Ishikawa (cell line): ENCODE measurements at regions not wholly inside any gene's neighbourhood (a gene's known extent, or its start where the extent isn't known, plus 50 kb on each side); places are given as distances from the start of the nearest gene placed in this dataset.

Source experiments
- EP300 ChIP-seq: IDR thresholded peaks from 2 replicates; pipeline ENCODE4 v1.6.1; 2012; ENCODE audit warnings: borderline replicate concordance
- FOXM1 ChIP-seq: IDR thresholded peaks from 2 replicates; pipeline ENCODE4 v1.6.1; 2012; ENCODE audit warnings: low read depth, borderline replicate concordance
- REST ChIP-seq: IDR thresholded peaks from 2 replicates; pipeline ENCODE4 v1.6.1; 2012; ENCODE audit warnings: low read depth, mild to moderate bottlenecking
- TCF12 ChIP-seq: IDR thresholded peaks from 2 replicates; pipeline ENCODE4 v1.6.1; 2012; ENCODE audit warnings: low read depth
- ZBTB7A ChIP-seq: IDR thresholded peaks from 2 replicates; pipeline ENCODE4 v1.6.1; 2012; ENCODE audit warnings: low read depth

- no peak for TF ChIP-seq EP300
- TF ChIP-seq FOXM1, result no peak
- TF ChIP-seq REST, result no peak
- TF ChIP-seq TCF12, result no peak
- TF ChIP-seq ZBTB7A, result no peak
Measured at GRCh38 chr10:83144461-83144860, 994.8 kb upstream of the GHITM start.
